AG04450 (cell line): ENCODE measurements at regions not wholly inside any gene's neighbourhood (a gene's known extent, or its start where the extent isn't known, plus 50 kb on each side); places are given as distances from the start of the nearest gene placed in this dataset.

Source experiments
- CTCF ChIA-PET: fragments of 300-600, 350-600 bp; formaldehyde crosslinking; extraction: SDS; loops from one replicate; lab custom pipeline; 2022; ENCODE audit warnings: antibody characterized with exemption, inconsistent platforms; lab: Charles Lee
- POLR2A ChIA-PET: fragments of 350-600 bp; formaldehyde crosslinking; extraction: SDS; loops from one replicate; lab custom pipeline; 2021; ENCODE audit warnings: antibody characterized with exemption, inconsistent platforms; lab: Yijun Ruan, JAX
- DNase-seq: peaks from one replicate; pipeline ENCODE4 v3.0.0-alpha.2; 2011; ENCODE audit warnings: low read depth, low spot score
- H3K27ac ChIP-seq: one replicate; pipeline ENCODE4 v1.5.1; 2012; ENCODE audit warnings: low read depth, low read length, control low read depth
- H3K27me3 ChIP-seq: one replicate; pipeline ENCODE4 v1.6.0; 2012; ENCODE audit warnings: low read length; ENCODE audit not compliant: control insufficient read depth, insufficient read depth
- H3K4me3 ChIP-seq: 2 replicates; pipeline ENCODE4 v1.5.1; 2011; ENCODE audit warnings: mild to moderate bottlenecking, low read depth, low read length, control low read depth
- H3K9me3 ChIP-seq: 2 replicates; pipeline ENCODE4 v1.5.1; 2012; ENCODE audit warnings: low read length; ENCODE audit not compliant: control insufficient read depth, insufficient read depth
- CTCF ChIP-seq: IDR thresholded peaks from 2 replicates; pipeline ENCODE4 v1.5.1; 2011; ENCODE audit warnings: low read depth, low read length, control low read depth, inconsistent platforms

DNA sequence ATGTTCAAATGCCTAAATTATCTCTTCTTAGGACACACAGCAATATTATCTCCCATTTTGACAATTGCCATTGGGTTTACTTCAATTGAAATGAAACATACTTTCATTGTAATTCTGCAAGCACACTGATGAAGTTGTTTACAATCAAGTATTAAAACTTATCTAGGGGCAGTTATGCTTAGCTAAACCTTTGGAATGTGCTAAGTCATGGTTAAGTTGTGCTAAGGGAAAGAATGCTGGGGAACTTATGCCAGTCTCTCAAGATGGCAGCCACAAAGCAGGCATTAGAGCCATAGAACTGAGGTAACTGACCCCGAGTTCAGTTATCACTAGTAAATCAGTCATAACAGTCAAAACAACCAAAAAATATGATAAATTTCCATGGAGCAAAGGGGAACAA is 59.1 kb upstream of the NT5E start:
- TF ChIP-seq CTCF = no peak
- ChIA-PET CTCF (interaction anchor here (1.4 to 2.1 kb wide), 2 partner anchors 12 to 92 kb away, joined by 6 to 7 read pairs; no protein-coding TSS in a partner anchor), POLR2A (interaction anchor here (0.7 to 1.0 kb wide), 2 partner anchors 59 to 62 kb away, joined by 3 to 4 read pairs; partner anchors contain the start of gene NT5E)
- Histone ChIP-seq H3K9me3 (no peaks in the 10 kb centered on the region), H3K4me3 (no peak overlapping the region), H3K27ac (no peak overlapping the region), H3K27me3 (no peaks in the 10 kb centered on the region)
- no peak for DNase-seq

- Histone ChIP-seq H3K4me3 (no peak overlapping the region), H3K9me3 (no peaks in the 10 kb centered on the region), H3K27me3 (no peaks in the 10 kb centered on the region), H3K27ac (no peak overlapping the region)
- ChIA-PET POLR2A (interaction anchor here (1.0 kb wide), 1 partner anchor 60 kb away, joined by 4 read pairs; the partner anchor contains the start of gene NT5E), CTCF (interaction anchor here (1.4 to 2.1 kb wide), 2 partner anchors 13 to 92 kb away, joined by 6 to 7 read pairs; no protein-coding TSS in a partner anchor)
- DNase-seq = no peak
- no peak for TF ChIP-seq CTCF
Measured at GRCh38 chr6:85390105-85390728, 59.7 kb upstream of the NT5E start.

GRCh38 chr6:85389151-85389797 is 60.6 kb upstream of the NT5E start:
- ChIA-PET CTCF (interaction anchor here (0.6 to 1.1 kb wide), 3 partner anchors 10 to 93 kb away, joined by 3 to 5 read pairs (median 3); no protein-coding TSS in a partner anchor), POLR2A (no interaction called here)
- no peak for DNase-seq
- Histone ChIP-seq H3K27ac (no peak overlapping the region), H3K27me3 (no peaks in the 10 kb centered on the region), H3K9me3 (no peaks in the 10 kb centered on the region), H3K4me3 (no peak overlapping the region)
- TF ChIP-seq CTCF = no peak

- CTCF ChIA-PET = interaction anchor here (0.6 to 1.1 kb wide), 3 partner anchors 10 to 94 kb away, joined by 3 to 5 read pairs (median 3); no protein-coding TSS in a partner anchor
- no peak overlapping the region for H3K27ac ChIP-seq
- no peak overlapping the region for H3K4me3 ChIP-seq
- no peaks in the 10 kb centered on the region for H3K9me3 ChIP-seq
- TF ChIP-seq CTCF = no peak
- no peak for DNase-seq
- POLR2A ChIA-PET = no interaction called here
- no peaks in the 10 kb centered on the region for H3K27me3 ChIP-seq
Measured at GRCh38 chr6:85388531-85388930, 61.4 kb upstream of the NT5E start.
